ENCODE measurements at regions not wholly inside any gene's neighbourhood (a gene's known extent, or its start where the extent isn't known, plus 50 kb on each side); places are given as distances from the start of the nearest gene placed in this dataset.
"Not testable (repeated sequence)": the region's sequence is repeated elsewhere in the genome, so short reads cannot be mapped to it uniquely, and the experiment has no call there.

DNA sequence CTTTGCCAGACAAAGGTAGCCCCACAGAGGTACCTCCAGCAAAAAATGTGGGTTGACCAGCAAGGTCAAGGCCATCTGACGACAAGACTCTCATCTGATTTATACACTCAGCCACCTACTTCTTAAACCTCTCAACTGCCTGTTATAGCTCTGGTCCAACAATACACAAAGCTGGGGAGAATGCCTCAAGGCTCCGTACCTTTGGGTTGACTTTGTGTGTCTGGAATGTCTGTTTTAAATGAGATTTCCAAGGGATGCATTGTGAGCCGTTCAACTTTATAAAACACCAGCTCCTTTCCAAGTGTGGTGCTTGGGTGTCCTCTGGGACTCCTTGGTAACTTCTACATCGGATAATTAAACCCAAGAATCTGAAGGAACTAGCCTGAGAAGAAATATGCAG, 167.0 kb upstream of the RPL34 start:
- DNase-seq, result peak; percentile 85

GRCh38 chr4:108450236-108450898, 170.0 kb upstream of the RPL34 start:
- no peak for DNase-seq

- DNase-seq, result no peak
Observed at GRCh38 chr4:108449129-108449528, 171.2 kb upstream of the RPL34 start.

DNA sequence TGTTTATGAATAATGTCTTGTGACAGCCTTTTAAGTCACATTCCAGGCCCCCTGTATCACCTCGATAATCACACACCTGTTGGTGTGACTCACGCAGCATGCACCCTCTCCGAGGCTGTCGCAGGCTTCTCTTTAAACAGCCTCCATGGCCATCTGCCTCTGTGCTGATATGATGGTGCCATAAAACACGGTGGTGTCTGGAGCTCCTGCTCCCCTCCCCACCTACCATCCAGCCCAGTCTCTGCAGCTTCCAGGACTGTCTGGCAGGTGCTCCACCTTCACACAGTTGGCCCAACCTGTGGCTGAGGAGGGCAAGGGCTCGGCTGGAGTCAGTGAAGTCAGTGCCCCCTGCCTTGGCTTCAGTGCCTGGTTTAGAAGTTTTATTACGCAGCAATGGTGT, 173.8 kb upstream of the RPL34 start:
- DNase-seq, result peak; percentile 88

- no peak for DNase-seq
Observed at GRCh38 chr4:108445716-108446115, 174.7 kb upstream of the RPL34 start.

DNA sequence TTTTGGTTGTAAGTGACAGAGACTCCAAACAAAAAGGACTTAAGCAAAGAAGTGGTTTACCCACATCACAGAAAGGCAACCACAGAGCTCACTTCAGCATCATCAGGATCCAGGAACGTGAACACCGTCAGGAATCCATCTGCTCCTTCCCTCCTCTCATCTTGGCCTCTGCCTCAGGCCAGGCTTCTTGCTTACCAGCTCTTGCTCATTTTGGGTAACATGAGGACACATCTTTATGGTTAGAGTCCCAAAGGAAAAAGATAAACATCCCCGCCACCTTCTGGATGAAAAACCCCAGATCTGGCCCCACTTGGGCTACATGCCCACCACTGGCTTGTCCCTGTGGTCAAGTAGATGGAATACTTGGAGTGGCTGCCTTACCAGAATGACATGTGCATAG, 176.8 kb upstream of the RPL34 start:
- no peak for DNase-seq

DNA sequence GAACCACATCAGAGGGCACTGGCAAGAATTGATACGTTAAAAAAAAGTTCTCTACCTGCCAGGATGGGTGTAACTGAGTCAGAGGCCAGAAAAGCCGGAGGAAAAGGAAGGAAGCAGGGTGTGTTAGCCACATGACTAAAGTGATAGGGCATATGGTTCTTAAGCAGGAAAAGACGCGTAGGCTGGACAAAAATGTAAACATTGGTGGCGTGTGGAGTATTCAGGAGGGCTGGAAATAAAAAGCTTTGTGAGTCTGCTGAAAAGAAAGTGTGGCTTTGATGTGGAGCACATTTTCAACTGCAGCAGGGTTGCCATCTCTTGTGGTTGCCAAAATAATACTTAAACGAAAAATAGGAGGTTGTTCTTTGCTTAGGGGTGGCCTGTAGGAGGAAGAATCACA, 186.5 kb upstream of the RPL34 start:
- DNase-seq, result peak; percentile 17

- DNase-seq, result not testable (repeated sequence)
Observed at GRCh38 chr4:108433394-108433793, 187.0 kb upstream of the RPL34 start.

DNA sequence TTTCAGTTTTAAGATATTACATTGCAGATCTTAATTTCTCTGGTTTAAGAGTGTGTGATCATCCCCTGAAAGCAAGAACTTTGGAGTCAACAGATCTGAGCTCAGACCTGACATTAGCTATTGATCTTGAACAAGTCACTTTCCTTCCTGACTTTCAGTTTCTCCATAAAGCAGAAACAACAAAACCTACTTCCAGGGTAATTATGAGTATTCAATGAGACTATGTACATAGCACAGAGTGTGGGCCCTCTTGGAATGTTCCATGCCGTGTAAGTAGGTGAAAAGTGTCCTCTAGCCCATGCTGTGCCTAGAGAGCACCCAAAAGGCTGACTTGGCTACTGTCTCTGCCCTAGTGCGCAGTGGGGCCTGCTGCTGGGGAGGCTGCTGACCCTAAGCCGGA, 188.0 kb upstream of the RPL34 start:
- DNase-seq, result no peak

- no peak for DNase-seq
Observed at GRCh38 chr4:108431986-108432385, 188.4 kb upstream of the RPL34 start.

GRCh38 chr4:108430921-108431320, 189.5 kb upstream of the RPL34 start:
- DNase-seq, result no peak

GRCh38 chr4:108429662-108430061, 190.7 kb upstream of the RPL34 start:
- no peak for DNase-seq

DNA sequence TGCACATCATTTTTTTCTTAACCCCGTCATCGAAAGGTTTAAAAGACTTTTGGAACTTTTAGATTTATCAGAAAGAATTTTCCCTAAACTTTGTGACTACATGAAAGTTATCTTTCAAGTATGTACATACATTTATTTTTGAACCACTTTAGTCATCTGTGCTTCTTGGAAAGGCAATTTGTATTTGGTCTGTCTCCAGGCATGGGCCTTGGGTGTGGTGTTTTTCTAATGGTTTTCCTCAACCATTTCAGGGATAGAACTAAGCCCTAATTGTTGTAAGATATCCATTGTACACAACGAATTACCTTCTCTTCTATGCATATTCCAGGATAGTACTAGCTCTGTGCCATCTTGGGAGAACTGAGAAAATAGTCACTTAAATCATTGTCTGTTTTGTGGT, 191.5 kb upstream of the RPL34 start:
- DNase-seq, result no peak

DNA sequence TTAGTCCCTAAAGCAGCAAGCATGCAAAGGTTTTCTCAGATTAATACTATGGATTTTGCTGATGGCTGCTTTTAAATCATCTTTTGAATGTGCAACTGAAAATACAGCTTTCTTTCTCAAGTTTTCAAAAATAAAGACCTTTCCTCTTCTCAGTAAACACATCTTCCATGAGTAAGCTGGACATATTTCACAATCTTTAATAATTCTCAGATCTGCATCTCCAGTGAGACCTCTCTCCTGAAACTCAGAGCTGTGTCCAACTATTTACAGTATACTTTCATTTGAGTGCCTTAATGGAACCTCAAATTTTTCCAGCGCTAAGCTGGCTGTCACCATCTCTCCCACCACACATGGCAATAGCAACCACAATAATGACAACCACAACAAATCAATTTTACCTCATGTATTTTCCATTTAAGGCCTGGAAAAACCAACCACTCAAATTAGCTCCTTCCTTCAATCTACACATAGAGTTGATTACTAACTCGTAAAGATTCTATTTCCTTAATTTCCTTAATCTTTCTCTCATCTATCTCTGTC, 192.4 kb upstream of the RPL34 start:
- DNase-seq, result no peak

DNA sequence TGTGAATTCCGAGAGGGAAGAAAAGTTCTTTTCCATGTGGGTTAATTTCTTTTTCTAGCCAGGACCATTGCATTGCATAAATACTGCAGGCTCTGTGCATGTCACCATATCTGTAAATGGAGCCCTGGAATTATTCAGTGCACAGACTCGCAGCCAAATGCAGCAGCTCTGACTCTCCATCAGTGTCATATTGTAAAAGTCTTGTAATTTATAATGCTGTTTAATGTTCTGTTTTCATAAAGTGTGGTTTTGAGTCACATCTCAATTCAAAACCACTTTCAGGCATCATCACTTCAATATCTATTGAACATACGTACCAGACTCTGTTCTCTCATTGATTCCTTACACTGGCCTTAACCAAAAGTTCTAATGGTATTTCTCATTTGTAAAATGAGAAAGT, 193.9 kb upstream of the RPL34 start:
- DNase-seq, result no peak

DNA sequence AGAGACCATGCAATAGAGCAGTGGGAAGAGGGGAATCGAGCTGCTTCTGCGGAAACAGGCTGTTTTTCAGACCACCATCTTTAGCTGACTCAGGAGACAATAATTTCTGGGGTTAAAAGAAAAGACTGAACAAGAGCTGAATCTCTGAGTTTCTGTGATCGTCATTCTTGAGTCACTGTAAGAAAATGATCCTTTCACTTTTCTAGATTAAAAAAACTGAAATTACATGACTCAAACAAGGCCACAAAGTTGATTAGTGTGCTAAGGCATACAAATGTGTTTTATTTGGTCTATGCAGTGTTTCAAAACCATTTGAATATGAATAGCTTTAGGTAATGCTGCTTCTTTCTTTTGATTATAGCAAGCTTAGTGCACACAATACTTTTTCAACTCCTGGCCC, 194.4 kb upstream of the RPL34 start:
- DNase-seq, result peak; percentile 34

DNA sequence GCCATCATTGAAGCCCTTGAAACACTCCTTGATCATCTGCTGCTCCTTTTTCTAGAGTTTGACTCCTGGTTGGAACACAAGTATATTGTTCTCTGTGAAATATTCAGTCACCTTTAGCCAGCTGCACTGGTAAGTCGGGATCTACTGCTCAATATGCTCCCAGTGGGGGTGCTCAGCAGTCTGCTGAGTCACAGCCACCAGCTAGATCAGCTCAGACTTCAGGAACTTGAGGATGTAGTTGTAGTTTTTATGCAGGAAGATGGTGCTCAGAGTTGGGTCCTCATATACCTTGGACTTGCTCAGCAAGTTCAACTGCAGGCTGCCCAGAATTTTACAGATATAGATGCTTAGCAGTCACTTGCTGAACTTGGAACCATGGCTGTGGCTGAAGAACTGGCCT, 202.5 kb upstream of the RPL34 start:
- no peak for DNase-seq

DNA sequence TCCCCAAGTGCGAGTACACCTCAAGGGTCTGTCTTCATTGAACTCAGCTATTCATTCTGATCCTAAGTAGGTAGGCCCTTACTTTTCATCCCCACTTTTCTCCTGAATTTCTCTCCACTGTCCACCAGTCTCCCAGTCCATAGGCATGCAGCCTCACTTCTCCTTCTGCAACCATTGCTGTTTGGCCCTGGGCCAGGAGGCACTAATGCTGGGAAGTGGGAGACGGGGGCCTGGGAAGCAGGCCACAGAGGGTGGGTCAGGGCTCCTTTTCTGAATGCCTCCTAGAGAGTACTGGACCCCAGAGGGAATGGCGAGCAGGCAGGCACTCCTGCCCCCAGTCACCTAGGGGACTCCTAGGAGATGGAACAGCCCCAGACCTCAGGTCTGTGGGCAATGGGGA, 203.5 kb upstream of the RPL34 start:
- no peak for DNase-seq

DNA sequence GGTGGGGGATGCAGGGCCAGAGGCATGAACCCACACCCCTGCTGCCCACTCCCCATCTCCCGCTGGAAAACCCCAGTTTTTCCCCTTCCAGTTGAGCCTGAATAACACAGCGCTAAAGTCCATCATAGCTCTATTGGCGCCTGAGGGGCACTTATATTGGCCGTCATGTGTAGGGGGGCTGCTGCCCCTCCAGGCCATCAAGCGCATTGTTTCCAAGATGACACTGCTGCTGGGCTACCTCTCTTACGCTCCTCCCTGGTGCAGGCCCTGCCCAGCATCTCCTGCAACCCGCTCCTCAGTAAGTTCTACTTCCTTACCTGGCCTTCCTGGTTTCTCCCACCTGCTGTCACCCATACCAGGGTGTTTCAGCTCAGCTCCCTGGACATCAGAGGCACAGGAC, 205.0 kb upstream of the RPL34 start:
- no peak for DNase-seq

GRCh38 chr4:108411836-108412235, 208.5 kb upstream of the RPL34 start:
- DNase-seq, result no peak

DNA sequence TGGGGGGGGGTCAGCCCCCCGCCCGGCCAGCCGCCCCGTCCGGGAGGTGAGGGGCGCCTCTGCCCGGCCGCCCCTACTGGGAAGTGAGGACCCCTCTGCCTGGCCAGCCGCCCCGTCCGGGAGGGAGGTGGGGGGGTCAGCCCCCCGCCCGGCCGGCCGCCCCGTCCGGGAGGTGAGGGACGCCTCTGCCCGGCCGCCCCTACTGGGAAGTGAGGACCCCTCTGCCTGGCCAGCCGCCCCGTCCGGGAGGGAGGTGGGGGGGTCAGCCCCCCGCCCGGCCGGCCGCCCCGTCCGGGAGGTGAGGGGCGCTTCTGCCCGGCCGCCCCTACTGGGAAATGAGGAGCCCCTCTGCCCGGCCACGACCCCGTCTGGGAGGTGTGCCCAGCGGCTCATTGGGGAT, 210.7 kb upstream of the RPL34 start:
- not testable (repeated sequence) for DNase-seq

DNA sequence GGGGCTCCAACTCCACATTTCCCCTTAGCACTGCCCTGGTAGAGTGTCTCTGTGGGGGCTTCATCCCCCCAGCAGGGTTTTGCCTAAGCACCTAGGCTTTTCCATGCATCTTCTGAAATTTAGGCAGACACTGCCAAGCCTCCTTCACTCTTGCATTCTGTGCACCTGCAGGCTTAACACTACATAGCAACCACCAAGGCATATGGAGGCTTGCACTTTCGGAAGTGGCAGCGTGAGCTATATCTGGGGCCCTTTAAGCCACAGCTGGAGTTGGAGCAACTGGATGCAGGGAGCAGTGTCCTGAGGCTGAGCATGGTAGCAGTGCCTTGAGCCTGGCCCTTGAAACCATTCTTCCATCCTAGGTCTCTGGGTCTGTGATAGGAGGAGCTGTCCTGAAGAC, 214.8 kb upstream of the RPL34 start:
- no peak for DNase-seq

- DNase-seq, result no peak
Observed at GRCh38 chr4:108400309-108400708, 220.1 kb upstream of the RPL34 start.

DNA sequence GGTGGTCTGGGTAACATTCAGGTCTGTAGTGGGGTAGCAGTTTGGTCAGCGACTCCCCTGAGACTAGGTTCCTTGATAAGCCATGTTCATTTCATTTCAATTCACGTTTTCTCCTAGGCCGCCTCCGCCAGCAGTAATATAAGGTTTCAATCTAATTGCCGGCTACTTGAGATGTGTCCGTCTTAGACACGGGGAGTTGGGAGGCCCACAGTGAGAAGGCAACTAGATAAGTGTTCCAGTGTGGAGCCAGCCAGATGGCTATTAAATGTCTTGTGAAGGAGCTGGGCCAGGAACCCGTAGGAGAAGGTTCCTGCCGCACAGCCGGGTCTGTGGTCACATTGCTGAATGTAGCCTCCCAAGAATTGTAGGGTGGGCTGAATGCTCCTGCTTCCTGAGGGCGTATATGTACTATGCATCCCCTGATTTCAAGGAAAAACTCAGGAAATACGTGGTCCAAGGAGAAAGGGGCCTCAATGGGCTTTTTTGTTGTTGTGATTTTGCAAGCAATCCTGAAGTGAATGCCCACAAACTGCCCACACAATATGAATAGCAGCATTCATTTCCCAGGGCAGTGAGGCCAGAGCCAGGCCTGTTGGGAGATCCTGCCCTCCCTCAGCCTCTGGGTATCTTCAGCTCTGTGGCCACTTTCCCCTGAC, 220.6 kb upstream of the RPL34 start:
- DNase-seq, result no peak

DNA sequence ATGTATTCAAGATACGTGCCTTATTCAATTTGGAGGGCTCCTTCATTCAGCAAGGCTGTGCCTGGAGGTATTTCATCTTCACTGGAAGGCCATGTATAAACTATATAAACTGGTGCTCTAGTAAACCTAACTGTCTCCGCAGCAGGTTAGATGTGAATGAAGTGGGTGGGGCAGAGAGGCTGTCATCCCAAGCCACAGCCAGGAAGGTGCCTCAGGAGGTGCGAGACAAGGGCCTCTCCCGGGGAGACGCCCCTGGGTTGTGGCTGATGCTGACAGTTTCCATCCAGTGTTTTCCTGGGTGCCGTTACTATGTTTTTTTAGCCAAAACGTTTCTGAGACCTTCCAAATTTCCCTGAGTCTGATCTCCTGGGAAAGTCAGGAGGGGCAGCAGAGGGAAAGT, 221.5 kb upstream of the RPL34 start:
- DNase-seq, result no peak

Measured in islet precursor cell (in vitro differentiated cells).